ENCODE measurements at regions not wholly inside any gene's neighbourhood (a gene's known extent, or its start where the extent isn't known, plus 50 kb on each side); places are given as distances from the start of the nearest gene placed in this dataset.

DNA sequence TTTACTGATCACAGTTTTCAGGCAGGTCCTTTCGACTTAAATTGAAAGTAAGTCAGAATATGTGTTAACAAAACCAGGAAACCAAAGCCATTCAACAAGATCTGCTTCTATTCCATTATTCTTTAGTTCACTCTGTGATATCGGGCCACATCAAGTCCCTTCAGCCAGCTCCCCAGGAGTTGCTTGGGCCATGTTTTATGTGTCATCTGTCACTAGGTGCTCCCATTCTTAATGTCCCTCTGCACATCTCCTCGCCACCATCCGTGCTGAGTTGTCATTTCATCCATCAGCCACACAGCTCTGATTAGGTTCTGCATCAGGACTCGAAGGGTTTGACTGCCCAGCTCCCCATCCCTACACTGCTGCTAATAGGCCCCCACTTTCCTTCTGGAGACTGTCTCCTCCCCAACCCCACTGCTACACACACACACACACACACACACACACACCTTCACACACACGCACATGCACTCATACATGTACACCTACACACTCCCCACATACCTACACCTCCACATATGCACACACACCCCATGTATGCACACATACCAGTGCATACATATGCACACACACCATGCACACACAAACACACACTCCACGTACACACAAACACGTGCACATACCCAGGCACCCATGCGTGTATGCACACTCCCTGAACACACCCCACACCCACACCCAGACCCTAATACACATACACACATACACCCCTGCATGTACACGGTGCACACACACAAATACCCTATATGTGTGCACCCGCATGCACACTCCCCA is 143.3 kb upstream of the GMDS start:
- Mint-ChIP-seq H3K4me3 (no peak overlapping the region), H3K4me1 (ENCODE audit: low read depth) (no peaks in the 10 kb centered on the region), H3K9me3 (peaks cover 4% of the 10 kb centered on the region; the same call in 1 of the 2 replicates), H3K27ac (no peak overlapping the region), H3K36me3 (ENCODE audit: low read depth) (no peaks in the 10 kb centered on the region), H3K27me3 (ENCODE audit: insufficient read depth) (no peaks in the 10 kb centered on the region; the same call in 1 of the 2 replicates)
- TF ChIP-seq, protein P1, sequence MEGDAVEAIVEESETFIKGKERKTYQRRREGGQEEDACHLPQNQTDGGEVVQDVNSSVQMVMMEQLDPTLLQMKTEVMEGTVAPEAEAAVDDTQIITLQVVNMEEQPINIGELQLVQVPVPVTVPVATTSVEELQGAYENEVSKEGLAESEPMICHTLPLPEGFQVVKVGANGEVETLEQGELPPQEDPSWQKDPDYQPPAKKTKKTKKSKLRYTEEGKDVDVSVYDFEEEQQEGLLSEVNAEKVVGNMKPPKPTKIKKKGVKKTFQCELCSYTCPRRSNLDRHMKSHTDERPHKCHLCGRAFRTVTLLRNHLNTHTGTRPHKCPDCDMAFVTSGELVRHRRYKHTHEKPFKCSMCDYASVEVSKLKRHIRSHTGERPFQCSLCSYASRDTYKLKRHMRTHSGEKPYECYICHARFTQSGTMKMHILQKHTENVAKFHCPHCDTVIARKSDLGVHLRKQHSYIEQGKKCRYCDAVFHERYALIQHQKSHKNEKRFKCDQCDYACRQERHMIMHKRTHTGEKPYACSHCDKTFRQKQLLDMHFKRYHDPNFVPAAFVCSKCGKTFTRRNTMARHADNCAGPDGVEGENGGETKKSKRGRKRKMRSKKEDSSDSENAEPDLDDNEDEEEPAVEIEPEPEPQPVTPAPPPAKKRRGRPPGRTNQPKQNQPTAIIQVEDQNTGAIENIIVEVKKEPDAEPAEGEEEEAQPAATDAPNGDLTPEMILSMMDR (IDR thresholded peaks at IDR 0.05), result no peak
- DNase-seq, result no peak

DNA sequence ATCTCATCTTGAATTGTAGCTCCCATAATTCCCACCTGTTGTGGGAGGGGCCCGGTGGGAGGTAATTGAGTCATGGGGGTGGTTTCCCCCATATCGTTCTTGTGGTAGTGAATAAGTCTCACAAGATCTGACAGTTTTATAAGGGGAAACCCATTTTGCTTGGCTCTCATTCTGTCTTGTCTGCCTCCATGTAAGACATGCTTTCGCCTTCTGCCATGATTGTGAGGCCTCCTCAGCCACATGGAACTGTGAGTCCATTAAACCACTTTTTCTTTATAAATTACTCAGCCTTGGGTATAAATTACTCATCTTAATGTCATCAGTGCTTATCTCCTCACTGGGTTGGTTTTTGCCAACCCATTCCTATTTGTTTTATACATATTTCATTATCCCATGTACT is 142.0 kb upstream of the GMDS start:
- no peak overlapping the region for H3K4me3 Mint-ChIP-seq
- no peaks in the 10 kb centered on the region for H3K36me3 Mint-ChIP-seq (ENCODE audit: low read depth)
- H3K9me3 Mint-ChIP-seq, result peaks cover 4% of the 10 kb centered on the region; the same call in 1 of the 2 replicates
- DNase-seq, result no peak
- no peaks in the 10 kb centered on the region for H3K4me1 Mint-ChIP-seq (ENCODE audit: low read depth)
- no peak overlapping the region for H3K27ac Mint-ChIP-seq
- TF ChIP-seq, protein P1 (IDR thresholded peaks at IDR 0.05), result no peak
- H3K27me3 Mint-ChIP-seq (ENCODE audit: insufficient read depth), result no peaks in the 10 kb centered on the region; the same call in none of the 2 replicates

DNA sequence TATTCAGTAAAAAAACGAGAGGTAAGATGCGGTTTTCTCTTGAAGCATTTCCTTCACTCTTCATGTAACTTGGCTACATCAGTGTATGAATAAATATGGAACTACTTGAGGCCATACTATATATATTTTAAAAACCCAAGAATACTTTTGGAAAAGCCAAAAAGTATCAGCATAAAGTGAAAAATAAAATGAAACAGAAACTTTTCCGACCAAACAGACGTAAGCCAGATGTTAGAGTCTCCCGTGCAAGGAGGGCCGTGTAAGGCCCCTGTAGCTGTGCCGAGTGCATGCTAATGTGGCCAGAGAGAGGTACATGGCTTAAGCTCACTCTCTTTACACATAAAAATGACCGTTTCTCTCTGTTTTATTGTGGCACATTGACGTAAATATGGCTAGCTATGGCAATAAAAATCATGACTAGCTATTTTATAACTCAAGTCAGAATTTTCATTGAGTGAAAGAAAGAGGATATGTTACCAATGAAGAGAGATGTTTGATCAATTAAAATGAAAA is 140.1 kb upstream of the GMDS start:
- DNase-seq, result no peak
- H3K27ac Mint-ChIP-seq, result no peak overlapping the region
- H3K4me3 Mint-ChIP-seq, result no peak overlapping the region; the same call in 1 of the 2 replicates
- TF ChIP-seq, protein P1 (IDR thresholded peaks at IDR 0.05), result no peak
- no peaks in the 10 kb centered on the region for H3K36me3 Mint-ChIP-seq (ENCODE audit: low read depth)
- H3K4me1 Mint-ChIP-seq (ENCODE audit: low read depth), result no peaks in the 10 kb centered on the region
- H3K27me3 Mint-ChIP-seq (ENCODE audit: insufficient read depth), result no peaks in the 10 kb centered on the region; the same call in none of the 2 replicates
- peaks cover 4% of the 10 kb centered on the region; the same call in 1 of the 2 replicates for H3K9me3 Mint-ChIP-seq

DNA sequence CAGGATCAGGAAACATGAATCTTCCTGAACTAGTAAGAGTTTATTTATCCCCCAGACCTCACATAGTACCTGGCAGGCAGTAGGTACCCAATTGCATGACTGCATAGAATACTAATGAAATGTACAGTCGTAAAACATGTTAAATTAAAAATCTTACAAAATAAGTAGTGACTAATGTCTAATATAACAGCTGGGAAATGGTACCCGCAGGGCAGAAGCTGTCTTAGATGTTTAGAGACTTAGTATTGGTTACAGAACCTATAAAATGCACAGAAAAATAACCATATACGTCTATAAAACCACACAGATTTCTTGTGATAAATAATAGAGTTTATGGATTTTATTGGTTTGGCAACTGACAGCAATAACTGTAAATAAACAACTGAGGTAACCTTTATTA is 139.1 kb upstream of the GMDS start:
- no peaks in the 10 kb centered on the region for H3K36me3 Mint-ChIP-seq (ENCODE audit: low read depth)
- no peak for DNase-seq
- H3K27me3 Mint-ChIP-seq (ENCODE audit: insufficient read depth), result no peaks in the 10 kb centered on the region; the same call in none of the 2 replicates
- H3K4me3 Mint-ChIP-seq, result no peak overlapping the region
- TF ChIP-seq, protein P1 (IDR thresholded peaks at IDR 0.05), result no peak
- H3K9me3 Mint-ChIP-seq, result peaks cover 4% of the 10 kb centered on the region; the same call in 1 of the 2 replicates
- H3K4me1 Mint-ChIP-seq (ENCODE audit: low read depth), result peaks cover 8% of the 10 kb centered on the region
- no peak overlapping the region for H3K27ac Mint-ChIP-seq

DNA sequence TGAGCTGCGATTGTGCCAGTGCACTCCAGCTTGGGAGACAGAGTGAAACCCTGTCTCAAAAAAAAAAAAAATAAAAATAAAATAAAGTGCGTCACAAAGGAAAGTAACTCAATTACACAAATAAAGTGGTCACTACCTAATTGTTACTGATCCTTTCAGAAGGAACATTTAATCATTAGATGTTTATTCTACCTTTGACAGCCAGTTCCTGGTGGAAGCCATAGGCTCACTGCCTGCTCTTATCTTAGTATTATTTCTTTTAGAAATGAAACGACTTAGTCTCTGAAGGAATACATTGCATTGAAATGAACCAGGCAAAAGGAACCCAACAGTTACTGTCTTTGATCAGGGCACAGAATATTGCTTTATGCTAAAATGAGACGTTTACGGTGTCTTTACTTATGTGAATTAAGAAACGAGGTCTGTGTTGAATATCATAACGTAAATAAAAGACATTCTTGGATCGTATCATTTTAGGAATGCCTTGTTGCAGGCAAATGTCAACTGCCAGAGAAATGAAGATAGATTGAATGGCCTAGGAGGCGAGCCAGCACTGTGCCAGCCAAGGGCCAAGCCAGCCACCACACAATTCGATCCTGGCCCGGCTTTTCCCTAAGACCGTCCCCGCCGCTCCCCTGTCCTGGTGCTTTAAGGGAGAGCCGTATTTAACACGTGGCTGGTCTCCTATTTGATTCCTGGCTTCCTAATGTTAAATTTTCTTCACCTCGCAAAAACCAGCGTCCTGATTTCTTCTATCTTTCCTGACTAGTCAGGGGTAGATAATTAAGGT is 136.7 kb upstream of the GMDS start:
- Mint-ChIP-seq H3K4me1 (ENCODE audit: low read depth) (peaks cover 31% of the 10 kb centered on the region), H3K27ac (no peak overlapping the region), H3K27me3 (ENCODE audit: insufficient read depth) (peaks cover 1% of the 10 kb centered on the region), H3K4me3 (no peak overlapping the region), H3K9me3 (peaks cover 4% of the 10 kb centered on the region; the same call in 1 of the 2 replicates), H3K36me3 (ENCODE audit: low read depth) (no peaks in the 10 kb centered on the region)
- DNase-seq, result no peak
- TF ChIP-seq, protein P1 (IDR thresholded peaks at IDR 0.05), result no peak

Measured in HFFc6 (cell line).